ENCODE measurements at regions not wholly inside any gene's neighbourhood (a gene's known extent, or its start where the extent isn't known, plus 50 kb on each side); places are given as distances from the start of the nearest gene placed in this dataset.

- WGBS (ENCODE audit: insufficient coverage): no CpG with 5 or more reads among the region's 1 CpG
- H3K27ac ChIP-seq (ENCODE audit: low read length): no peak overlapping the region
Observed at GRCh38 chr10:65294329-65294728, 1631.5 kb upstream of the LRRTM3 start.

GRCh38 chr10:65301181-65301580, 1624.7 kb upstream of the LRRTM3 start:
- no peaks in the 10 kb centered on the region for H3K36me3 ChIP-seq (ENCODE audit: control insufficient read depth, insufficient read depth, low read length)
- H3K27me3 ChIP-seq (ENCODE audit: control insufficient read depth, insufficient read depth, low read length): no peaks in the 10 kb centered on the region
- no peak for DNase-seq
- H3K9me3 ChIP-seq (replicated peaks; ENCODE audit: control insufficient read depth, low read depth, low read length): no peaks in the 10 kb centered on the region
- no peaks in the 10 kb centered on the region for H3K4me1 ChIP-seq (ENCODE audit: control insufficient read depth, insufficient read depth, low read length)
- WGBS (ENCODE audit: insufficient coverage): 60% methylated on average over 1 of the region's 3 CpGs
- no peak overlapping the region for H3K27ac ChIP-seq (ENCODE audit: low read length)
- no peak overlapping the region for H3K4me3 ChIP-seq (ENCODE audit: low read length)

More at GRCh38 chr10:65294329-65294728, 1631.5 kb upstream of the LRRTM3 start:
- H3K36me3 ChIP-seq (ENCODE audit: control insufficient read depth, insufficient read depth, low read length): no peaks in the 10 kb centered on the region
- H3K4me3 ChIP-seq (ENCODE audit: low read length): no peak overlapping the region
- DNase-seq: no peak
- H3K27me3 ChIP-seq (ENCODE audit: control insufficient read depth, insufficient read depth, low read length): no peaks in the 10 kb centered on the region
- H3K4me1 ChIP-seq (ENCODE audit: control insufficient read depth, insufficient read depth, low read length): no peaks in the 10 kb centered on the region
- no peaks in the 10 kb centered on the region for H3K9me3 ChIP-seq (replicated peaks; ENCODE audit: control insufficient read depth, low read depth, low read length)

- Histone ChIP-seq H3K36me3 (ENCODE audit: control insufficient read depth, insufficient read depth, low read length) (no peaks in the 10 kb centered on the region), H3K4me1 (ENCODE audit: control insufficient read depth, insufficient read depth, low read length) (no peaks in the 10 kb centered on the region), H3K4me3 (ENCODE audit: low read length) (no peak overlapping the region), H3K9me3 (replicated peaks; ENCODE audit: control insufficient read depth, low read depth, low read length) (no peaks in the 10 kb centered on the region), H3K27me3 (ENCODE audit: control insufficient read depth, insufficient read depth, low read length) (no peaks in the 10 kb centered on the region), H3K27ac (ENCODE audit: low read length) (no peak overlapping the region)
- WGBS (ENCODE audit: insufficient coverage): no CpG with 5 or more reads among the region's 2 CpGs
- DNase-seq: no peak
Observed at GRCh38 chr10:65306201-65306600, 1619.6 kb upstream of the LRRTM3 start.

- Histone ChIP-seq H3K4me1 (ENCODE audit: control insufficient read depth, insufficient read depth, low read length) (no peaks in the 10 kb centered on the region), H3K27ac (ENCODE audit: low read length) (no peak overlapping the region), H3K4me3 (ENCODE audit: low read length) (no peak overlapping the region), H3K27me3 (ENCODE audit: control insufficient read depth, insufficient read depth, low read length) (no peaks in the 10 kb centered on the region), H3K9me3 (replicated peaks; ENCODE audit: control insufficient read depth, low read depth, low read length) (no peaks in the 10 kb centered on the region), H3K36me3 (ENCODE audit: control insufficient read depth, insufficient read depth, low read length) (no peaks in the 10 kb centered on the region)
- no peak for DNase-seq
Observed at GRCh38 chr10:65312876-65313275, 1613.0 kb upstream of the LRRTM3 start.

- no peaks in the 10 kb centered on the region for H3K27me3 ChIP-seq (ENCODE audit: control insufficient read depth, insufficient read depth, low read length)
- H3K27ac ChIP-seq (ENCODE audit: low read length): no peak overlapping the region
- no peak for DNase-seq
- no CpG with 5 or more reads among the region's 2 CpGs for WGBS (ENCODE audit: insufficient coverage)
- H3K36me3 ChIP-seq (ENCODE audit: control insufficient read depth, insufficient read depth, low read length): no peaks in the 10 kb centered on the region
- H3K4me3 ChIP-seq (ENCODE audit: low read length): no peak overlapping the region
- no peaks in the 10 kb centered on the region for H3K9me3 ChIP-seq (replicated peaks; ENCODE audit: control insufficient read depth, low read depth, low read length)
- no peaks in the 10 kb centered on the region for H3K4me1 ChIP-seq (ENCODE audit: control insufficient read depth, insufficient read depth, low read length)
Observed at GRCh38 chr10:65313406-65313805, 1612.4 kb upstream of the LRRTM3 start.

- DNase-seq: no peak
- Histone ChIP-seq H3K36me3 (ENCODE audit: control insufficient read depth, insufficient read depth, low read length) (no peaks in the 10 kb centered on the region), H3K27ac (ENCODE audit: low read length) (peak overlapping the region; percentile 32)
Observed at GRCh38 chr10:65314253-65314652, 1611.6 kb upstream of the LRRTM3 start.

GRCh38 chr10:65319493-65319892, 1606.3 kb upstream of the LRRTM3 start:
- H3K36me3 ChIP-seq (ENCODE audit: control insufficient read depth, insufficient read depth, low read length): no peaks in the 10 kb centered on the region
- H3K4me3 ChIP-seq (ENCODE audit: low read length): no peak overlapping the region
- DNase-seq: no peak
- H3K9me3 ChIP-seq (replicated peaks; ENCODE audit: control insufficient read depth, low read depth, low read length): no peaks in the 10 kb centered on the region
- H3K27me3 ChIP-seq (ENCODE audit: control insufficient read depth, insufficient read depth, low read length): no peaks in the 10 kb centered on the region
- H3K4me1 ChIP-seq (ENCODE audit: control insufficient read depth, insufficient read depth, low read length): no peaks in the 10 kb centered on the region
- 63% methylated on average over 5 of the region's 5 CpGs for WGBS (ENCODE audit: insufficient coverage)
- H3K27ac ChIP-seq (ENCODE audit: low read length): no peak overlapping the region

More at GRCh38 chr10:65314253-65314652, 1611.6 kb upstream of the LRRTM3 start:
- Histone ChIP-seq H3K27me3 (ENCODE audit: control insufficient read depth, insufficient read depth, low read length) (no peaks in the 10 kb centered on the region), H3K9me3 (replicated peaks; ENCODE audit: control insufficient read depth, low read depth, low read length) (no peaks in the 10 kb centered on the region), H3K4me1 (ENCODE audit: control insufficient read depth, insufficient read depth, low read length) (no peaks in the 10 kb centered on the region), H3K4me3 (ENCODE audit: low read length) (no peak overlapping the region)
- no CpG with 5 or more reads among the region's 3 CpGs for WGBS (ENCODE audit: insufficient coverage)

GRCh38 chr10:65320236-65321026, 1605.4 kb upstream of the LRRTM3 start:
- no peaks in the 10 kb centered on the region for H3K4me1 ChIP-seq (ENCODE audit: control insufficient read depth, insufficient read depth, low read length)
- no peaks in the 10 kb centered on the region for H3K36me3 ChIP-seq (ENCODE audit: control insufficient read depth, insufficient read depth, low read length)
- no peak overlapping the region for H3K27ac ChIP-seq (ENCODE audit: low read length)
- no peaks in the 10 kb centered on the region for H3K9me3 ChIP-seq (replicated peaks; ENCODE audit: control insufficient read depth, low read depth, low read length)
- WGBS (ENCODE audit: insufficient coverage): no CpG with 5 or more reads among the region's 3 CpGs
- H3K4me3 ChIP-seq (ENCODE audit: low read length): no peak overlapping the region
- peak; percentile 63 for DNase-seq
- no peaks in the 10 kb centered on the region for H3K27me3 ChIP-seq (ENCODE audit: control insufficient read depth, insufficient read depth, low read length)

GRCh38 chr10:65323802-65324201, 1602.0 kb upstream of the LRRTM3 start:
- Histone ChIP-seq H3K27me3 (ENCODE audit: control insufficient read depth, insufficient read depth, low read length) (no peaks in the 10 kb centered on the region), H3K36me3 (ENCODE audit: control insufficient read depth, insufficient read depth, low read length) (no peaks in the 10 kb centered on the region), H3K27ac (ENCODE audit: low read length) (no peak overlapping the region), H3K9me3 (replicated peaks; ENCODE audit: control insufficient read depth, low read depth, low read length) (no peaks in the 10 kb centered on the region), H3K4me1 (ENCODE audit: control insufficient read depth, insufficient read depth, low read length) (no peaks in the 10 kb centered on the region), H3K4me3 (ENCODE audit: low read length) (no peak overlapping the region)
- WGBS (ENCODE audit: insufficient coverage): 100% methylated on average over 2 of the region's 6 CpGs
- DNase-seq: no peak

GRCh38 chr10:65325913-65326312, 1599.9 kb upstream of the LRRTM3 start:
- Histone ChIP-seq H3K27me3 (ENCODE audit: control insufficient read depth, insufficient read depth, low read length) (no peaks in the 10 kb centered on the region), H3K36me3 (ENCODE audit: control insufficient read depth, insufficient read depth, low read length) (no peaks in the 10 kb centered on the region), H3K4me3 (ENCODE audit: low read length) (no peak overlapping the region), H3K27ac (ENCODE audit: low read length) (no peak overlapping the region), H3K4me1 (ENCODE audit: control insufficient read depth, insufficient read depth, low read length) (no peaks in the 10 kb centered on the region), H3K9me3 (replicated peaks; ENCODE audit: control insufficient read depth, low read depth, low read length) (no peaks in the 10 kb centered on the region)
- no peak for DNase-seq
- 58% methylated on average over 1 of the region's 2 CpGs for WGBS (ENCODE audit: insufficient coverage)

GRCh38 chr10:65328486-65328885, 1597.3 kb upstream of the LRRTM3 start:
- Histone ChIP-seq H3K27me3 (ENCODE audit: control insufficient read depth, insufficient read depth, low read length) (no peaks in the 10 kb centered on the region), H3K4me1 (ENCODE audit: control insufficient read depth, insufficient read depth, low read length) (no peaks in the 10 kb centered on the region), H3K9me3 (replicated peaks; ENCODE audit: control insufficient read depth, low read depth, low read length) (no peaks in the 10 kb centered on the region), H3K4me3 (ENCODE audit: low read length) (no peak overlapping the region), H3K27ac (ENCODE audit: low read length) (no peak overlapping the region), H3K36me3 (ENCODE audit: control insufficient read depth, insufficient read depth, low read length) (no peaks in the 10 kb centered on the region)
- DNase-seq: no peak
